GM21737 (cell line): ENCODE measurements at regions not wholly inside any gene's neighbourhood (a gene's known extent, or its start where the extent isn't known, plus 50 kb on each side); places are given as distances from the start of the nearest gene placed in this dataset.
A peak's percentile ranks its signal among the peaks of the same experiment; 100 is the strongest.

Experiments used
- ATAC-seq: cut with Tn5 transposase; IDR thresholded peaks from one replicate; pipeline ENCODE4 v1.9.1; 2021; ENCODE audit warnings: mild to moderate bottlenecking, moderate library complexity; ENCODE audit not compliant: unreplicated experiment

DNA sequence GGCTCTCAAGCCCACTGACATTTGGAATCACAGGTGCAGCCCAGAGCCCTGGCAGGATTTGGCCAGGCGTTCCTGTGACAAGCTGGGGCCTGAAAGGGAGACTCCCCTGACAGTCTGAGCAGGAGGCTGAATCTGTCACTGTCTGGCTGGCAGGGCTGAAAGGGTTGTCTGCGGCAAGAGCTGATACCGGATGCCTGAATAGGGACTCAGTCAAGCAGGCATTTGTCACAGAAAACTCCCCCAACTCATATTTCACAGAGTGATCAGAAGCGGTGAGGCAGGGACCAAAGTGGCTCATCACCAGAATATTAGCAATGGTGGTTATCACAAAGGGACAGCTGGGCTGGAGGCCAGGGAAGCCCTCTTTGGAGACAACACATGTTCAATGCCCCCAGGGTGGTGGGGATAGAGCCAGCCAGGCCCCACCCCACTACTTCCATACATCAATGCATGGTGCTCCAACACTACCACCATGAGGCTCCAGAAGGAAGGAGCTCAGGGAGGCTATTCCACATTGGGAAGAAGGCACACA is 295.5 kb downstream of the DTWD2 start:
- no peak for ATAC-seq

DNA sequence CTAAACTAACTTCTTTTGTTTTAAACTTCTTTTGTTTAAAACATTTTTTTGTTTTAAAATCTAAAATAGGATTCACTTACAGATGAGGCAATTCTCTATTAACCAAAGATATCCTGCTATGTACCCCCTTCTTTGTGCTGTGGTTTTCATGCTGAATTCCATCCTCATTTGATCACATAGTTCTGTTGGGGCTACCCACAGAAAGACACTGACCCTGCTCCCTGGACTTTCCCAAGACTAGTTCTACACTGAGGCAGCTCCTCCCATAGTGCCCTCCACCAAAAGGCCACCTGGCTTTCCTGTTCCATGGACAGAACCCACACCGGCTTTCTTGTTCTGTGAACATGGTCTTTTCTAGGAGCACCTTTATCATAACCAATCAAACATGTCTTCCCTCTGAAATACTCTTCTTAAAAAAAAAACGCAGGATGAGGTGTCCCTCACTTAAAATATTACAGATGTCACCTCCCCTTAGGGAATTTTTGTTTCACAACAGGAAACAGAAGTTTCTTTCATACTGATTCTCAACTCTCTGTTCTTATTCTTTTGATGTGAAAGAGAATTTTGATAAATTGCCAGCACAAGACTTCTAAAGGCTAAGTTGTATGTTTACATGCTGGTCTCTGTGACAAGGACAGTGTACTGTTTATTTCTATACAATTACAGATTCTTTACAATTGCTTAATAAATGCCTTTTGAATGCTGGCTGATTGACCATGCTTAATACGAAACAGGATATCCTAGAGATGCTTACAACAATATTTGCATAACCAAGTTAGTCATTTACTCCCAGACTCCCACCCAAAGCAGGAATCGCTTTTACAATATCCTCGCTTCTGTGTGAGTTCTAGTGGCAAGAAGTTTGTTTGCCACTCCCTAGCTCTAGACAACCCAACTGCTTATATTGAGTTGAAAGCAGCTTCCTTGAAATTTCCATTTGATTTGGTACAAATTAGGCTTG is 300.4 kb downstream of the DTWD2 start:
- peak; percentile 64 for ATAC-seq

DNA sequence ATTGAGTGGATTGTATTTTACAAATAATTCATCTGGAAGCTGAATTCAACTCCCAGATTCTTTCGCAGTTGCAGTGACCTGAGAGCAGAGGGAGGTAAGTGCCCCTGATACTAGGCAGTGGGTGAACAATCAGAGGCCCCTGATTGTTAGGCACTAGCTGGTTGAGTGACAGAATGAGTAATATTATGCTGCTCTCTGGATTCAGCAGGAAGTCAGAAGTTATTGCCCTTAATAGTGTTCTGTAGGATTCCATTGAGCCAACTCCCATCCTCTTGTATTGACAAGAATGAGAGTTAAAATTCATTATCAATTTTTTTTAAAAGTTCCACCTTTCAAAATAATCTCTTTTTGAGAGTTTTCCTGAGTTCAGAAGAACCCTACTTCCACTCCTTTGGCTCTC is 301.2 kb downstream of the DTWD2 start:
- ATAC-seq, result no peak

DNA sequence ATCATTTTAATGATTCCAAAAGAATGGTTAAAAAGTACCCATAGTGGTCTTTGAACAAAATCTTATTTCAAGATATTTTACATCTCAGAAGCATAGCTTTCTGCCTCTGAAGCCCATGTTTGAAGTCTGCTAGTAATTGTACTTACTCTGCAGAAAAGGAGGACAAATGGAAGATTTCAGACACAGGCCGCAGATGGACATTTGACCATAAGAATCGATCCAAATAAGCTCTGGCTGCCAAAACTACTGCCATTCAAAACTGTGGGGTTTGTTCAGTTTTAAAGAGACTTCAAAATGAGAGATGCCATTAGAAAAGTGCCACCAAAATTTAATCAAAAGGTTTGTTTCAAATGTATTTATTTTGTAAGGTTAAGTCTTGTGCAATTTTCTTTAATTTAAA is 306.7 kb downstream of the DTWD2 start:
- ATAC-seq, result no peak

DNA sequence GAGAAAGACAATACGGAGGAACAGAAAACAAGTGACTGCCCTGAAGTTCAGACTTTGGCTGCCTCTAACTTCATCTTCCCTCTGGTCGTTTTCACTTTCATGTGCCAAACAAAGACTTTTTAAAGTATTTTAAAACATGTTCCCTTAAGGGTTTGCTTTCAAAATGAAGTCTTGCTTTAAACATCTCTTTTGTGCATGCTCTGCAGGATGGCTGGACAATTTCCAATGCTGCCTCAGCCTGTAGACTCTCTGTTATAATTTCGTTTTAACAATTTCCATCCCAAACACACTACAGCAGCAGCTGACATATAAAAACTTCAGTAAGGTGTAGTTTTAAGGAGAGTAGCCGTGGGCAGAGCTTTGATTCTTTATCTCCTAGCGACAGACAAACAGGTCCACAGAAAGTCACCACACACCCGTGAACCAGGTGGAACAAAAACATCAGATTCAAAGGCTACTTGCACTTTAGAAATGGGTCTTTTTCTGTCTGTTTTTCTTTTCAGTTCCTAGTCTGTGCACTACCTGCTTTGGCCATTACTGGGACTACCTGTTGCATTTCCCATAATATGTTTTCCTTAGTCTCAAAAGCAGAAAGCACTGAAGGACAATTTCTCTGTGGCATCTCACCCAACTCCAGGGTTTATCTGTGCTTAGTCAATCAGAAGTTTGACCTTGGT is 308.9 kb downstream of the DTWD2 start:
- no peak for ATAC-seq

DNA sequence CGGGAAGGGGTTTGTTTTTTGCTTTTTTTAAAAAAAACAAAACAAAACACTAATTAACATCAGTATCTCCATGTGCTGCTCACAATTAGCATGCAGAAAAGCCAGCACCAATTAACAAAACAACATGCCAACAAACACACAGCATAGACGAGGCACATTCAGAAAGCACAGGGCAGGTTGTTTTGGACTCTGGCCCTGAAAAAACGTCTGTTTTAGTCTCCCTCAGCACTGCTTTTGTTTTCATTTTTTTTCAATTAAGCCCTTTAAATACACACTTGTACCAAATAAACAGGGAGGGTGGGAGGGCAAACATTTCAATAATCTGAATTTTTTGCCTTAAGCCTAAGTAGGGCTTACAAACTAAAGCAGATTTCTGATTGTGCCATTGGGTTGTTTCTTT is 309.6 kb downstream of the DTWD2 start:
- ATAC-seq, result no peak

DNA sequence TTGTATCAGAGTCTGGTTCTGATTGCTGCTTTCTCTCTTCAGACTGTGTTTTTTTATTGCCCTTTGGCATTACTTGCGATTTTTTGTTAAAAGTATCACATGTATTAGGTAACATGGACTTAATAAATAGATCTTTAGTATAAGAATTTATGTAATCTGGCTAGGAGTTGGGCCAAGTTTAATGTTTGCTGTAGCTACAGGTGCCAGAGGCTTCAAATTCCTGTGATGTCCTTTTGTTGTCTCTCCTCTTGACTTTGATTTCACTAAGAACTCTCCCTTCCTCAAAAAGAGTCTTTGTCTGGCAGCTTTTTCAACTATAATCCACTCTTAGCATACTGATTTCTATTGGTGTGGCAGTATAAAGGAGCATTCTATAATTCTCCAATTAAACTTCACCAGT is 313.1 kb downstream of the DTWD2 start:
- ATAC-seq, result no peak

DNA sequence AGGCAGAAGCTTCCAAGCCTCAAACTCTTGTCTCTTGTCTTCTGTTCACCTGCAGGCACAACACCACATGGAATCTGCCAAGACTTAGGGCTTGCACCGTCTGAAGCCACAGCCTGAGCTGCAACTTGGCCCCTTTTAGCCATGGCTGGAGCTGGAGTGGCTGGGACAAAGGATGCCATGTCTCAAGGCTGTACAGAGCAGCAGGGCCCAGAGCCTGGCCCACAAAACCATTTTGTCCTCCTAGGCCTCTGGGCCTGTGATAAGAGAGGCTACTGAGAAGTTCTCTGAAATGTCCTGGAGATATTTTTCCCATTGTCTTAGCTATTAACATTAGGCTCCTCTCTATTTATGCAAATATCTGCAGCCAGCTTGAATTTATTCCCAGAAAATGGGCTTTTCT is 330.8 kb downstream of the DTWD2 start:
- ATAC-seq, result no peak

DNA sequence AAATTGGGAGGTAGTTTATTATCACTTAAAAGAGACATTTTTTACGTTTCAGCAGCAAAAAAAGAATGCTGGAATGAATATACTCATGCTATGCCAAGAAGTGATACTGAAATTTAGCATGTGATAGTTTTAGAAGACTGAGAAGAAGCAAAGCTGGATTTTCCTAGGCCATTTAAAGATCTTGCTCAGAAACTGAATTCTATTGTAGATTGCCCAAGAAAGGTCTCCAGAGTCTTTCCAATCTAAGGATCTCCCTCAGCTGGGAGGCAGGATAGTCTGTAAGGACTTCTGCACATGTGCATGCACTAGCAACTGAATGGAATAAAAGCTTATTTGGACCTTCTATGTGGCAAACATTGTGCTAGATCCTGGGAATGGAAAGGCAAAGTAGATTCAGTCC is 334.5 kb downstream of the DTWD2 start:
- ATAC-seq, result no peak

DNA sequence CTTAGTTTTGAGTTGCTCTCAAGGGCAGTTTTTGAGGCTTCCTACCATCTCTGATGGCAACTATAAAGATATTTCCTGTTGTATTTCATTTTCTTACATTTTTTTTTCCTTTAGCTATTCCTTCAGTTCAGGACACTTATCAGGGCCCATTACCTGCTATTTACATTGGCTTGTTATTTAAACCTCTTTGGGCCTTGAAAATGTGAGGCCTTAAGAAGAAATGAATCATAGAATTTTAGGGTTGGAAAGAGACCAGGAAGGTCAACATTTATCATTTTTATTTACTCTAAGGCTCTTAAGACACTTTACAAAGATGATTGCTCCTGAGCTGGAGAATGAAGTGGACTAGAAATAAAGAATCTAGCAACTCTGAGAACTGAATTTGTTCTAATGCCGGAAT is 335.2 kb downstream of the DTWD2 start:
- no peak for ATAC-seq

DNA sequence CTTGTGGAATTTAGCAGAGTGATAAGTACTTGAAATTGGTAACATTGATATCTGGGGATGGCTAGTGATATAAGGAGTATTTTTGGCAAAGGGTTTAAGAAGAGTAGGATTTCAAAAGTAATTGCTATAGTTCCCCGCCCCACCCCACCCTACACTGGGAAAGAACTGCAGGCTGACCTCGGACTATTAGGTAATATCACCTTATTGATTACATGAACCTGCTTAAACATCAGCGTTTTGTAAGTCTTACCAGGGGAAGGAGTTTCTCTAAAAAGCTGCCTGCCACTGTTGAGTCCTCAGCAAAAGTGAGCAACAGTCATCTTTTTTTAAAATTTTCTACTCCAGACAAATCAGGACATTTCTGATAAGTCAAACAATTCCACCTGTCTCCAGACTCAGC is 337.3 kb downstream of the DTWD2 start:
- no peak for ATAC-seq

DNA sequence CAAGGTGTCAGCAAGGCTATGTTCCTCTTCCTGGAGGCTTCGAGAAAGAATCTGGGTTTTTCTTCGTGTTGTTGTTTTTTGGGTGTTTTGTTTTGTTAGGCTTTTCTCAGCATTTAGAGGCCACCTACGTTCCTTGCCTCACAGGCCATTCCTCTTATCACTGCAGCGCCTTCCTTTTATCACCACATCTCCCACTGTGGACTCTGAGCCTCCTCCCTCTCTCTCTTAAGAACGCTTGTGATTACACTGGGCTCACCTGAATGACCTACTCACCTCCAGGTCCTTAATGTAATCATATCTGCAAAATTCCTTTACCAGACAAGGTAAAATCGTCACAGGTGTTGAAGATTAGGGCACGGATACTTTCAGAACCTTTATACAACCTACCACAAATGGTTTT is 340.8 kb downstream of the DTWD2 start:
- no peak for ATAC-seq

DNA sequence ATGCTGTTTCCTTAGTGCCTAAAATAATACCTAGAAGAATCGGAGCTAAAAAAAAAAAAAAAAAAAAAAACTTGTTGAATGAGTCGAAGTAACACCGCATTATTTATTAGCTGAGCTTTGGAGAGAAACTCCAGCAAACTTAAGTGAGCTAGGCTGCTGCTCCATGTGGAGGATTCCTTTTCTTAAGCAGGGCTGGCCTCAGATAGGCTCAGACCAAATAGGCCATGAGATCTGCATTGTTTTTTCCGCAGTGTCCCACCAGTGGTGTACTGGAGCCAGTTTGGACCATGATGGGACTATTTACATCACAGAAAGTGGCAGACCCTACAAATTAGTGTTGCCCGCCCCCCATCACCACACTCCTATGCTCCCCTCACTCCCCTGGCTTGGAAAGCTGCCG is 341.4 kb downstream of the DTWD2 start:
- no peak for ATAC-seq

DNA sequence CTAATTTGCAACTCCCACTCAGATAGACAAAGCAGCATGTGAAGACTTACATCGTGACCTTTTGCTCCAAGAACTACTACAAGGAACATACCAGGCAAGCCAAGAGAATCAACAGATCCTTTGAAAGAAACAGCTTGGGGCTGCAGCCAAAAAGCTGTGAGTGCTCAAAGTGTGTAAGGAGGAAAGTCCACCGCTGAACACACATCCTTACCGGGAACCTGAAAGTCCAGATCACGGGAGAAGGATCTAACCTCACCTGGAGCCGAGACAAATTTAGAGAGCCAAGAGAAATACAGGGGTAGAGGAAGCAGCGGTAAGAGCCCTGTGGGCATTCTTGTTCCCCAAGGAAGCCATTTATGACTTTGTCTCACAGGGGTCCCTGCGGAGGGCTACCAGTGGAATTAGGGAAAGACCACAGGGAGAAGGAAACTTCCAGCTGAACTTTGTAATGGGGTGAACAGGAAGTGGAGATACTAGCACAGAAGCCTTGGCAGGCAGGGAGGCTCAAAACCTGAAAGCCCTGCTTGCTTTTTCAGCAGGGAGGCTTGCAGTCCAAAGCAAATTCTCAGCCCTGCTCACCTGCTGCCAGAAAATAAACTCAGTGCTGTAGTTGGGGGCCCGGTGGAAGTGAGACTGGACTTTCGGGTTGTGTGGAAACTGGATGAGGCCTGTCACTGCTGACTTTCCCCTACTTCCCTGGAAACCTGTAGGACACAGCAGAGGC is 350.2 kb downstream of the DTWD2 start:
- ATAC-seq, result no peak

DNA sequence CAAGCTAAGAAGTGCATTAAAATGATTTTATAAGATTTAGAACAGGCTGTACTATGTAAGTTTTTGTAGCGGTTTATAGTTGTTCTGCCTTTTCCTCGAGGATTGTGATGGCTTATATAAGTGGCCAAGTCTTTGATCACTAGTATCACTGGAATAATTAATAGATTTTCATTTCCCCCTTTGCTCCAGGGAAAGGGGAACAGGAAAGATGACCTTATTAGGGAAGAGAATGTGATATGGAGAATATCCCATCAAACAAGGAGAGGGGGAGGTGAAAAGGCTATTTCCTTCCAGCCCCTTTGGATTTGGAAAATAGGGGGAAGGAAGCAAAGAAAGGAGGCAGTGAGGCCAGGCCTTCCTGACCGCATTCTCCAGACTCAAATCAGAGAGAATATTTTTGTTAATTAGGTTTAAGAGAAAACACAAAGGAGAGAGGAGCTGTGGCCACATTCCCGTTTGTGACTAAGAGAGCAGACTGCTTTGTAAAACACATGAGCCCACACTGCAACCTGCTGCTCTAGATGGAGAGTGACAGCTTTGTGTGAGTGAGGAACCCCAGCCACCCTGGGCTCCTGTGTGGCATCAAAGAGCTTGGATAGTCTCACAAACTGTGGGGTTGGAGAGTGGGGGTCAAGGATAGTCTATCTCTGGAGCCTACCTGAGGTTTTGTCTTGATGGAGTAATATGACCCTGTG is 359.5 kb downstream of the DTWD2 start:
- no peak for ATAC-seq

DNA sequence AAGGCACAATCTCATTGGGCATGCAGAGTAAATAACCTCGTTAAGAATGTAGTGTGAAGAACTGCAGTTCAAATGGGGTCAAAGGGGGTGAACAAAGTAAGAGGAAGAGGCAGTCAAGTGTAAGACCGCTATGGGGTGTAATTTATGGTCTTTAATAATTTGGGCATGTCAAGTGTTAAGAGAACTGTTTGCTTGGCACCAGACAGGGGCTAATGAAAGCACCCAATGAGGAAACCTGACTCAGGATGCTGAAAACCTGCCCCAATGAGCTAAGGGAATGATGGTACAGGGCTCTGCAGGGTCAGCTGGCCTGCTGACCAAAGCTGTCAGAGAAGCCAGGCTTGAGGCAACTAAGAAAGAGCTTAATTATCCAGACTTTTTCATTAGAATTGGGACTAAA is 368.1 kb downstream of the DTWD2 start:
- no peak for ATAC-seq

DNA sequence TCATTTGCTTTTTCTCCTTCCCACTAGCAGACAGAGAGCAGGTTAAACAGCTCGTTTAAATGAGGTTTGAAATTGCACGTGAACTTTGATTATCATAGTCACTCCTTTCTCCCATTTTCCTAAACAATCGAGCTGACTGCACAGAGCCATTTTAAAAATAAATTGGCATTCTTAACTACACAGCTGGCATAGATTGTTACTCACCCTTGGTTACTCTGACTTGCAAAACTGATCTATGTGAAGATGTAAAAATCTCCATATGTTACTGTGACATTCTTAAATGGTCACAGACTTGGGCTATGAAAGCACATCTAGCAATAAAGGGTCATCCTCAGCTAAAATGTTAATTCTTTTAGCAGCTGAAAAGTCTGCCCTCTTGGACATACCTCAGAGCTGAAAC is 368.5 kb downstream of the DTWD2 start:
- no peak for ATAC-seq

DNA sequence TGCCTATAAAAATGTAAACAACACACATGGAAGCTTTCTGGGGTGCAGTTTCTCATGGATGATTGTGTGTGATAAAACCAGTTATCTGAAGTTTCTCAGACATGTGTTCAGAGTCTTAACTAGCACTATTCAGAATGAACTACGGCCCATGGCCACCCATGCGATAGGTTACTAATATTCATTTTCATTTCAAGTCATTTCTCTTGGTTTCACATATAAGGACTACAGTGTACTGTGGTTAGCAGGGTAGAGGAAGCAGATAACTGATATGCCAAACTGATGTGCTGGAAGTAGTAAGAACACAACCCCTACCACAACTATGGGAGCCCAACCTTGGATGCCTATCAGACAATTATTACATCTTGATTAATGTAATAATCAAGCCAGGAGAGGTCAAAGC is 372.1 kb downstream of the DTWD2 start:
- no peak for ATAC-seq

DNA sequence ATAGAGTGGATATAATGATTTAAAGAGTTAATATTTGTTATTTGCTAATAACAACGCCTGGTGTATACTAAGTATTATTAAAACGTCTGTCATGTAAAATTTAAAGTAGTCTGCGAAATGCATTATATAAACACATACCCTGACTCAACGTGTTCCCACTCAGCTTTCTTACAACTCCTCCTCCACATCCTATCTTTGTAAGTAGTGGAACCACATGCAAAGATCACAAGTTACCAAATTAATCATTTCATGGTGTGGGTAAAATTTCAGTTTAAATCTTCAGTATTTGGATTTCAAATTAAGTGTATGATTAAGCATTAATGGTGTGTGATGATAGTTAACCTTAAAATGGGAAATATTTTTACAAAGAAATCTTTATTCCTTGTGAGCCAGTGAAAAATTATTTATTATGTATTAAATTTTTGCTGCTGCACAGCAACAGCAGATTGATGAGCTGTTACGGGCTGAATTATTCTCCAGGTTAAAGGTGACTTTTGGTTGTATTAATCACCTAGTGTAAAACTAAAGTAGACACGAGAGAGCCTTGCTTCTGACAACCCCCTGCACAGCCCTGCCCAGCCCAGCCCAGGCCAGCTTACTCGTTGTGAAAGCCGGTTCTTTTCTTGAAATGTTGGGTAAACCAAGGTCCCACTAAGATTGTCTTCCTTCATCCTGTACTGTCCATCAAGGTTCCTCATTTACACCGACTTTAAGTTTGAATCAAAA is 373.5 kb downstream of the DTWD2 start:
- no peak for ATAC-seq

DNA sequence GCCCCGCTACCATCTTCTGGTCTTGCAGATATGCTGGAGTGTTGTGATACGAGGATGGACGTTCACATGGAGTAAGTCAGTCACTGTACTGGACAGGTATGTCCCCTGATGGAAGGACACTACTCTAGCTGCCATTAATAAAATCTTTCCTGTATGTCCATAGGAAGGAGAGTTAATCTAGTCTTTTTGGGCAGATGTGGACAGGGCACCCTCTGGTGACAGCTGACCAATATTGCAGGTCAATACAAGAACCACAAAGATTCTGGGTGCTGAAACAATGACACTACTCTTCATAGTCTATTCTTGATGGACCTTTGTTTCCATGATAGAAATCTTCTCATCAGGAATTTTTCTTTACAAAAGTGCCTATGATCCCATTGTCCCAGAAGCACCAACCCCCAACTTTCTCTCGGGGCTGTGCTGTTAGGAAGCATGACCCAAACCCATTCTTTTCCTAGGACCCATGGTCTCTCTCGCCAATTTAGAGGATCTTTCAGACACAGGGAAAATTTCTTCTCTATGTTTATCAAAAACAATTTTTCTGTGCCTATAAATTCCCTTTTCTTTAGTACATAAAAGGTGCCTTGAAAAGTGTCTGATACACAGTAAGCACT is 376.9 kb downstream of the DTWD2 start:
- no peak for ATAC-seq
